ENCODE measurements at regions not wholly inside any gene's neighbourhood (a gene's known extent, or its start where the extent isn't known, plus 50 kb on each side); places are given as distances from the start of the nearest gene placed in this dataset.

- H3K79me2 ChIP-seq (replicated peaks; ENCODE audit: insufficient read depth, low read length) = no peaks in the 10 kb centered on the region
- H3K9ac ChIP-seq (ENCODE audit: low read length) = no peak overlapping the region
- H3K4me2 ChIP-seq (ENCODE audit: low read length) = no peak overlapping the region
- no peaks in the 10 kb centered on the region for H3F3A ChIP-seq (ENCODE audit: insufficient read depth, low read length, poor library complexity, severe bottlenecking)
- H3K36me3 ChIP-seq (ENCODE audit: insufficient read depth, low read length) = no peaks in the 10 kb centered on the region
- TF ChIP-seq SMC3 (conservative IDR thresholded peaks at IDR 0.05; ENCODE audit: poor library complexity) (no peak), EZH2 (IDR thresholded peaks at IDR 0.05; ENCODE audit: borderline replicate concordance, insufficient read depth, low read length, poor library complexity, severe bottlenecking) (no peak), REST (IDR thresholded peaks at IDR 0.05; ENCODE audit: borderline replicate concordance) (no peak), MXI1 (conservative IDR thresholded peaks at IDR 0.05; ENCODE audit: poor library complexity, severe bottlenecking) (no peak), EP300 (conservative IDR thresholded peaks at IDR 0.05; ENCODE audit: poor library complexity, severe bottlenecking) (no peak), RAD21 (conservative IDR thresholded peaks at IDR 0.05) (no peak), CTCF (IDR thresholded peaks at IDR 0.05; ENCODE audit: poor library complexity, severe bottlenecking) (no peak), TAF1 (IDR thresholded peaks at IDR 0.05; ENCODE audit: low read depth) (no peak), POLR2AphosphoS5 (IDR thresholded peaks at IDR 0.05) (no peak)
- no peaks in the 10 kb centered on the region for H3K27me3 ChIP-seq (ENCODE audit: insufficient read depth, low read depth, low read length)
- no peak overlapping the region for H3K4me3 ChIP-seq (ENCODE audit: low read length)
- no peaks in the 10 kb centered on the region for H3K9me2 ChIP-seq (ENCODE audit: insufficient read depth, low read length)
- H3K27ac ChIP-seq (ENCODE audit: low read length) = no peak overlapping the region
- no peaks in the 10 kb centered on the region for H4K20me1 ChIP-seq (ENCODE audit: insufficient read depth)
- H2AFZ ChIP-seq (ENCODE audit: low read depth, low read length) = no peak overlapping the region
- no peaks in the 10 kb centered on the region for H3K9me3 ChIP-seq (ENCODE audit: low read length)
These were observed 76.8 kb upstream of the PCSK1 start for GRCh38 chr5:96509721-96510350.

- Histone ChIP-seq H3K36me3 (ENCODE audit: insufficient read depth, low read length) (no peaks in the 10 kb centered on the region), H3K9ac (ENCODE audit: low read length) (no peak overlapping the region), H3K4me2 (ENCODE audit: low read length) (peak overlapping the region; percentile 83), H3K4me3 (ENCODE audit: low read length) (peak overlapping the region; percentile 46), H3K9me2 (ENCODE audit: insufficient read depth, low read length) (no peaks in the 10 kb centered on the region), H2AFZ (ENCODE audit: low read depth, low read length) (no peak overlapping the region), H3K27me3 (ENCODE audit: insufficient read depth, low read depth, low read length) (no peaks in the 10 kb centered on the region), H3K79me2 (replicated peaks; ENCODE audit: insufficient read depth, low read length) (no peaks in the 10 kb centered on the region), H3K9me3 (ENCODE audit: low read length) (no peaks in the 10 kb centered on the region), H4K20me1 (ENCODE audit: insufficient read depth) (no peaks in the 10 kb centered on the region), H3F3A (ENCODE audit: insufficient read depth, low read length, poor library complexity, severe bottlenecking) (no peaks in the 10 kb centered on the region), H3K27ac (ENCODE audit: low read length) (peak overlapping the region; percentile 77)
- TF ChIP-seq EZH2 (IDR thresholded peaks at IDR 0.05; ENCODE audit: borderline replicate concordance, insufficient read depth, low read length, poor library complexity, severe bottlenecking) (no peak), REST (IDR thresholded peaks at IDR 0.05; ENCODE audit: borderline replicate concordance) (no peak), MXI1 (conservative IDR thresholded peaks at IDR 0.05; ENCODE audit: poor library complexity, severe bottlenecking) (no peak), CTCF (IDR thresholded peaks at IDR 0.05; ENCODE audit: poor library complexity, severe bottlenecking) (peak; percentile 15)
These were observed 83.6 kb upstream of the PCSK1 start for GRCh38 chr5:96516631-96517071.
